Spinal cord (tissue), 9 donors: ENCODE measurements at regions not wholly inside any gene's neighbourhood (a gene's known extent, or its start where the extent isn't known, plus 50 kb on each side); places are given as distances from the start of the nearest gene placed in this dataset.
A peak's percentile ranks its signal among the peaks of the same experiment; 100 is the strongest.
"Not testable (repeated sequence)": the region's sequence is repeated elsewhere in the genome, so short reads cannot be mapped to it uniquely, and the experiment has no call there.

ENCODE experiments used
- DNase-seq, 6 donors: peaks; one replicate each; pipeline versions ENCODE4 v3.0.0 to v3.0.0-alpha.2; 2013 to 2015; ENCODE audit warnings: low spot score in 6 of 6, low read depth in 4 of 6
- H3K27ac ChIP-seq: one replicate; pipeline ENCODE4 v1.5.1; 2013; ENCODE audit warnings: low read depth, low read length, control low read depth
- H3K27me3 ChIP-seq: one replicate; pipeline ENCODE4 v1.6.1; 2013; ENCODE audit warnings: low read length; ENCODE audit not compliant: control insufficient read depth, insufficient read depth
- H3K36me3 ChIP-seq: one replicate; pipeline ENCODE4 v1.6.1; 2013; ENCODE audit warnings: low read length; ENCODE audit not compliant: control insufficient read depth, insufficient read depth
- H3K4me1 ChIP-seq: one replicate; pipeline ENCODE4 v1.6.1; 2013; ENCODE audit warnings: low read length; ENCODE audit not compliant: control insufficient read depth, insufficient read depth
- H3K4me3 ChIP-seq: one replicate; pipeline ENCODE4 v1.5.1; 2013; ENCODE audit warnings: low read depth, low read length, control low read depth
- H3K9me3 ChIP-seq: one replicate; pipeline ENCODE4 v1.6.1; 2013; ENCODE audit warnings: low read length; ENCODE audit not compliant: control insufficient read depth, insufficient read depth
- WGBS: methylation state at CpG from one replicate; pipeline ENCODE4 v1.1.5; 2013; ENCODE audit warnings: missing lambda C conversion rate; ENCODE audit not compliant: insufficient coverage; 5-methylcytosine and 5-hydroxymethylcytosine counted together
- donor health status: healthy.

- no peak overlapping the region for H3K27ac ChIP-seq
- H3K36me3 ChIP-seq, result no peaks in the 10 kb centered on the region
- H3K27me3 ChIP-seq, result no peaks in the 10 kb centered on the region
- DNase-seq, result peak in 2 of 6 donors; percentile 13 to 35
- no peak overlapping the region for H3K4me3 ChIP-seq
- no peaks in the 10 kb centered on the region for H3K9me3 ChIP-seq
- no CpG with 5 or more reads among the region's 5 CpGs for WGBS
- no peaks in the 10 kb centered on the region for H3K4me1 ChIP-seq
These were observed 55.0 kb upstream of the PPP1R2C start for GRCh38 chrX:42832764-42833549.

GRCh38 chrX:42833550-42833940, 55.6 kb upstream of the PPP1R2C start:
- 78% methylated on average over 2 of the region's 4 CpGs for WGBS

GRCh38 chrX:42837101-42837726, 59.3 kb upstream of the PPP1R2C start:
- WGBS, result 26% methylated on average over 2 of the region's 4 CpGs
- DNase-seq, result peak in 2 of 6 donors; percentile 34 to 50
- no peaks in the 10 kb centered on the region for H3K9me3 ChIP-seq
- no peaks in the 10 kb centered on the region for H3K27me3 ChIP-seq
- H3K4me1 ChIP-seq, result no peaks in the 10 kb centered on the region
- H3K4me3 ChIP-seq, result no peak overlapping the region
- H3K36me3 ChIP-seq, result no peaks in the 10 kb centered on the region
- H3K27ac ChIP-seq, result no peak overlapping the region

More at GRCh38 chrX:42833550-42833940, 55.6 kb upstream of the PPP1R2C start:
- not testable (repeated sequence) for DNase-seq, H3K4me3 ChIP-seq, H3K27me3 ChIP-seq, H3K36me3 ChIP-seq, H3K9me3 ChIP-seq, H3K27ac ChIP-seq, H3K4me1 ChIP-seq

- H3K27me3 ChIP-seq, result no peaks in the 10 kb centered on the region
- no peaks in the 10 kb centered on the region for H3K9me3 ChIP-seq
- DNase-seq, result no peak
- no peaks in the 10 kb centered on the region for H3K36me3 ChIP-seq
- H3K27ac ChIP-seq, result no peak overlapping the region
- no peak overlapping the region for H3K4me3 ChIP-seq
- H3K4me1 ChIP-seq, result no peaks in the 10 kb centered on the region
These were observed 59.8 kb upstream of the PPP1R2C start for GRCh38 chrX:42837747-42838146.

- no peak overlapping the region for H3K27ac ChIP-seq
- no peaks in the 10 kb centered on the region for H3K36me3 ChIP-seq
- DNase-seq, result no peak
- no peaks in the 10 kb centered on the region for H3K4me1 ChIP-seq
- no peak overlapping the region for H3K4me3 ChIP-seq
- H3K9me3 ChIP-seq, result no peaks in the 10 kb centered on the region
- no peaks in the 10 kb centered on the region for H3K27me3 ChIP-seq
These were observed 61.7 kb upstream of the PPP1R2C start for GRCh38 chrX:42839632-42840031.

- no CpG with 5 or more reads among the region's 1 CpG for WGBS
- Histone ChIP-seq H3K36me3 (no peaks in the 10 kb centered on the region), H3K27ac (no peak overlapping the region), H3K4me1 (no peaks in the 10 kb centered on the region), H3K9me3 (peaks cover 2% of the 10 kb centered on the region), H3K27me3 (no peaks in the 10 kb centered on the region), H3K4me3 (no peak overlapping the region)
- DNase-seq, result no peak
These were observed 68.8 kb upstream of the PPP1R2C start for GRCh38 chrX:42846741-42847140.

GRCh38 chrX:42855259-42855658, 77.3 kb upstream of the PPP1R2C start:
- no peak overlapping the region for H3K4me3 ChIP-seq
- no CpG with 5 or more reads among the region's 2 CpGs for WGBS

GRCh38 chrX:42857766-42858165, 79.8 kb upstream of the PPP1R2C start:
- H3K9me3 ChIP-seq, result no peaks in the 10 kb centered on the region
- DNase-seq, result no peak
- no peaks in the 10 kb centered on the region for H3K27me3 ChIP-seq
- 60% methylated on average over 1 of the region's 1 CpG for WGBS
- H3K4me1 ChIP-seq, result no peaks in the 10 kb centered on the region
- no peaks in the 10 kb centered on the region for H3K36me3 ChIP-seq
- no peak overlapping the region for H3K4me3 ChIP-seq
- no peak overlapping the region for H3K27ac ChIP-seq

More at GRCh38 chrX:42855259-42855658, 77.3 kb upstream of the PPP1R2C start:
- H3K36me3 ChIP-seq, result no peaks in the 10 kb centered on the region
- H3K9me3 ChIP-seq, result no peaks in the 10 kb centered on the region
- H3K4me1 ChIP-seq, result no peaks in the 10 kb centered on the region
- no peaks in the 10 kb centered on the region for H3K27me3 ChIP-seq
- no peak for DNase-seq
- no peak overlapping the region for H3K27ac ChIP-seq

GRCh38 chrX:42869011-42869410, 91.0 kb upstream of the PPP1R2C start:
- WGBS, result 77% methylated on average over 2 of the region's 3 CpGs

More at GRCh38 chrX:42869011-42869410, 91.0 kb upstream of the PPP1R2C start:
- H3K36me3 ChIP-seq, result no peaks in the 10 kb centered on the region
- no peak overlapping the region for H3K27ac ChIP-seq
- H3K4me1 ChIP-seq, result no peaks in the 10 kb centered on the region
- no peak overlapping the region for H3K4me3 ChIP-seq
- H3K27me3 ChIP-seq, result no peaks in the 10 kb centered on the region
- H3K9me3 ChIP-seq, result no peaks in the 10 kb centered on the region
- DNase-seq, result no peak
